ENCODE measurements at regions not wholly inside any gene's neighbourhood (a gene's known extent, or its start where the extent isn't known, plus 50 kb on each side); places are given as distances from the start of the nearest gene placed in this dataset.
"Not testable (repeated sequence)": the region's sequence is repeated elsewhere in the genome, so short reads cannot be mapped to it uniquely, and the experiment has no call there.

GRCh38 chr7:8357536-8357935, 75.9 kb upstream of the NXPH1 start:
- Histone ChIP-seq H3K4me1 (ENCODE audit: control insufficient read depth in 1 of 2, extremely low read depth in 1 of 2, insufficient read depth in 2 of 2, low read length in 2 of 2) (no peaks in the 10 kb centered on the region), H3K27ac (ENCODE audit: low read length) (no peak overlapping the region), H3K4me3 (ENCODE audit: control insufficient read depth in 1 of 2, extremely low read depth in 1 of 2, low read length in 1 of 2) (no peak overlapping the region), H3K27me3 (replicated peaks in 1 of 2; ENCODE audit: control insufficient read depth in 2 of 2, extremely low read depth in 1 of 2, insufficient read depth in 2 of 2, low read length in 1 of 2) (no peaks in the 10 kb centered on the region), H3K36me3 (ENCODE audit: control insufficient read depth in 2 of 2, extremely low read depth in 1 of 2, insufficient read depth in 1 of 2, low read length in 1 of 2) (no peaks in the 10 kb centered on the region), H3K9me3 (no peaks in the 10 kb centered on the region)
- H3K4me1 Mint-ChIP-seq, result no peaks in the 10 kb centered on the region
- ATAC-seq (replicated peaks in 1 of 4), result no peak
- H3K9me3 Mint-ChIP-seq, result peaks cover 0 to 3% (median 0%) of the 10 kb centered on the region in 3 donors
- no peak overlapping the region for H3K4me3 Mint-ChIP-seq
- no peak for DNase-seq
- no CpG with 5 or more reads among the region's 2 CpGs for WGBS (ENCODE audit: insufficient coverage)
- ChIA-PET CTCF (no interaction called here), POLR2A (no interaction called here)
- H3K36me3 Mint-ChIP-seq, result no peaks in the 10 kb centered on the region
- H3K27ac Mint-ChIP-seq, result no peak overlapping the region
- peaks cover 18 to 34% of the 10 kb centered on the region in 2 donors for H3K27me3 Mint-ChIP-seq

- no peaks in the 10 kb centered on the region for H3K36me3 ChIP-seq (ENCODE audit: control insufficient read depth in 2 of 2, extremely low read depth in 1 of 2, insufficient read depth in 1 of 2, low read length in 1 of 2)
- H3K27ac Mint-ChIP-seq, result no peak overlapping the region
- no peaks in the 10 kb centered on the region for H3K36me3 Mint-ChIP-seq
- no peak overlapping the region for H3K4me3 ChIP-seq (ENCODE audit: control insufficient read depth in 1 of 2, extremely low read depth in 1 of 2, low read length in 1 of 2)
- H3K27me3 Mint-ChIP-seq, result peaks cover 24 to 39% of the 10 kb centered on the region in 2 donors
- no peaks in the 10 kb centered on the region for H3K4me1 Mint-ChIP-seq
- ATAC-seq (replicated peaks in 1 of 4) (no peak), DNase-seq (no peak)
- no CpG with 5 or more reads among the region's 1 CpG for WGBS (ENCODE audit: insufficient coverage)
- ChIA-PET POLR2A (no interaction called here), CTCF (no interaction called here)
- H3K9me3 Mint-ChIP-seq, result peaks cover 0 to 3% (median 0%) of the 10 kb centered on the region in 3 donors
- H3K9me3 ChIP-seq, result no peaks in the 10 kb centered on the region
- H3K4me3 Mint-ChIP-seq, result no peak overlapping the region
- H3K27ac ChIP-seq (ENCODE audit: low read length), result no peak overlapping the region
- H3K27me3 ChIP-seq (replicated peaks in 1 of 2; ENCODE audit: control insufficient read depth in 2 of 2, extremely low read depth in 1 of 2, insufficient read depth in 2 of 2, low read length in 1 of 2), result no peaks in the 10 kb centered on the region
- H3K4me1 ChIP-seq (ENCODE audit: control insufficient read depth in 1 of 2, extremely low read depth in 1 of 2, insufficient read depth in 2 of 2, low read length in 2 of 2), result no peaks in the 10 kb centered on the region
Measured at GRCh38 chr7:8360564-8361153, 72.8 kb upstream of the NXPH1 start.

GRCh38 chr7:8362723-8363369, 70.6 kb upstream of the NXPH1 start:
- Histone ChIP-seq H3K27me3 (replicated peaks in 1 of 2; ENCODE audit: control insufficient read depth in 2 of 2, extremely low read depth in 1 of 2, insufficient read depth in 2 of 2, low read length in 1 of 2) (no peaks in the 10 kb centered on the region), H3K4me3 (ENCODE audit: control insufficient read depth in 1 of 2, extremely low read depth in 1 of 2, low read length in 1 of 2) (no peak overlapping the region), H3K27ac (ENCODE audit: low read length) (no peak overlapping the region), H3K4me1 (ENCODE audit: control insufficient read depth in 1 of 2, extremely low read depth in 1 of 2, insufficient read depth in 2 of 2, low read length in 2 of 2) (no peaks in the 10 kb centered on the region), H3K9me3 (no peaks in the 10 kb centered on the region), H3K36me3 (ENCODE audit: control insufficient read depth in 2 of 2, extremely low read depth in 1 of 2, insufficient read depth in 1 of 2, low read length in 1 of 2) (no peaks in the 10 kb centered on the region)
- Mint-ChIP-seq H3K27ac (no peak overlapping the region), H3K9me3 (peaks cover 0 to 3% (median 0%) of the 10 kb centered on the region in 3 donors), H3K27me3 (peaks cover 17 to 27% of the 10 kb centered on the region in 2 donors), H3K4me1 (no peaks in the 10 kb centered on the region), H3K36me3 (no peaks in the 10 kb centered on the region), H3K4me3 (no peak overlapping the region)
- DNase-seq (no peak), ATAC-seq (replicated peaks in 1 of 4) (no peak)
- CTCF ChIA-PET, result no interaction called here
- WGBS (ENCODE audit: insufficient coverage), result no CpG with 5 or more reads among the region's 5 CpGs
- POLR2A ChIA-PET, result no interaction called here

GRCh38 chr7:8363407-8364015, 69.9 kb upstream of the NXPH1 start:
- Histone ChIP-seq H3K4me1 (ENCODE audit: control insufficient read depth in 1 of 2, extremely low read depth in 1 of 2, insufficient read depth in 2 of 2, low read length in 2 of 2) (no peaks in the 10 kb centered on the region), H3K4me3 (ENCODE audit: control insufficient read depth in 1 of 2, extremely low read depth in 1 of 2, low read length in 1 of 2) (no peak overlapping the region), H3K9me3 (no peaks in the 10 kb centered on the region), H3K36me3 (ENCODE audit: control insufficient read depth in 2 of 2, extremely low read depth in 1 of 2, insufficient read depth in 1 of 2, low read length in 1 of 2) (no peaks in the 10 kb centered on the region), H3K27me3 (replicated peaks in 1 of 2; ENCODE audit: control insufficient read depth in 2 of 2, extremely low read depth in 1 of 2, insufficient read depth in 2 of 2, low read length in 1 of 2) (no peaks in the 10 kb centered on the region), H3K27ac (ENCODE audit: low read length) (no peak overlapping the region)
- DNase-seq (no peak), ATAC-seq (replicated peaks in 1 of 4) (no peak)
- peaks cover 18 to 27% of the 10 kb centered on the region in 2 donors for H3K27me3 Mint-ChIP-seq
- ChIA-PET POLR2A (no interaction called here), CTCF (no interaction called here)
- H3K9me3 Mint-ChIP-seq, result peaks cover 0 to 3% (median 0%) of the 10 kb centered on the region in 3 donors
- no peaks in the 10 kb centered on the region for H3K4me1 Mint-ChIP-seq
- no peaks in the 10 kb centered on the region for H3K36me3 Mint-ChIP-seq
- H3K27ac Mint-ChIP-seq, result no peak overlapping the region
- 83% methylated on average over 2 of the region's 3 CpGs for WGBS (ENCODE audit: insufficient coverage)
- no peak overlapping the region for H3K4me3 Mint-ChIP-seq

GRCh38 chr7:8365499-8366110, 67.8 kb upstream of the NXPH1 start:
- Histone ChIP-seq H3K4me3 (ENCODE audit: control insufficient read depth in 1 of 2, extremely low read depth in 1 of 2, low read length in 1 of 2) (no peak overlapping the region), H3K36me3 (ENCODE audit: control insufficient read depth in 2 of 2, extremely low read depth in 1 of 2, insufficient read depth in 1 of 2, low read length in 1 of 2) (no peaks in the 10 kb centered on the region), H3K9me3 (no peaks in the 10 kb centered on the region), H3K27me3 (replicated peaks in 1 of 2; ENCODE audit: control insufficient read depth in 2 of 2, extremely low read depth in 1 of 2, insufficient read depth in 2 of 2, low read length in 1 of 2) (no peaks in the 10 kb centered on the region), H3K4me1 (ENCODE audit: control insufficient read depth in 1 of 2, extremely low read depth in 1 of 2, insufficient read depth in 2 of 2, low read length in 2 of 2) (no peaks in the 10 kb centered on the region), H3K27ac (ENCODE audit: low read length) (no peak overlapping the region)
- POLR2A ChIA-PET, result no interaction called here
- peaks cover 15 to 33% of the 10 kb centered on the region in 2 donors for H3K27me3 Mint-ChIP-seq
- no peak overlapping the region for H3K27ac Mint-ChIP-seq
- WGBS (ENCODE audit: insufficient coverage), result 89% methylated on average over 1 of the region's 2 CpGs
- ATAC-seq (replicated peaks in 1 of 4) (no peak), DNase-seq (peak in 1 of 35 experiments; percentile 1)
- no peaks in the 10 kb centered on the region for H3K4me1 Mint-ChIP-seq
- H3K9me3 Mint-ChIP-seq, result no peaks in the 10 kb centered on the region
- H3K4me3 Mint-ChIP-seq, result no peak overlapping the region
- CTCF ChIA-PET, result no interaction called here
- no peaks in the 10 kb centered on the region for H3K36me3 Mint-ChIP-seq

GRCh38 chr7:8368007-8368406, 65.4 kb upstream of the NXPH1 start:
- CTCF ChIA-PET, result not testable (repeated sequence)

More at GRCh38 chr7:8368007-8368406, 65.4 kb upstream of the NXPH1 start:
- DNase-seq; POLR2A ChIA-PET; H3K9me3 ChIP-seq; H3K36me3 ChIP-seq (ENCODE audit: control insufficient read depth in 2 of 2, extremely low read depth in 1 of 2, insufficient read depth in 1 of 2, low read length in 1 of 2); H3K4me1 Mint-ChIP-seq; H3K9me3 Mint-ChIP-seq; H3K27me3 ChIP-seq (replicated peaks in 1 of 2; ENCODE audit: control insufficient read depth in 2 of 2, extremely low read depth in 1 of 2, insufficient read depth in 2 of 2, low read length in 1 of 2); H3K4me3 ChIP-seq (ENCODE audit: control insufficient read depth in 1 of 2, extremely low read depth in 1 of 2, low read length in 1 of 2); H3K36me3 Mint-ChIP-seq; ATAC-seq (replicated peaks in 1 of 4); H3K4me3 Mint-ChIP-seq; H3K27ac ChIP-seq (ENCODE audit: low read length); H3K27ac Mint-ChIP-seq; H3K4me1 ChIP-seq (ENCODE audit: control insufficient read depth in 1 of 2, extremely low read depth in 1 of 2, insufficient read depth in 2 of 2, low read length in 2 of 2): not testable (repeated sequence)
- WGBS (ENCODE audit: insufficient coverage), result no CpG with 5 or more reads among the region's 3 CpGs
- peaks cover 24 to 37% of the 10 kb centered on the region in 2 donors for H3K27me3 Mint-ChIP-seq

Data from T-cell (primary cell).